ENCODE measurements at regions not wholly inside any gene's neighbourhood (a gene's known extent, or its start where the extent isn't known, plus 50 kb on each side); places are given as distances from the start of the nearest gene placed in this dataset.
"Not testable (repeated sequence)": the region's sequence is repeated elsewhere in the genome, so short reads cannot be mapped to it uniquely, and the experiment has no call there.

- DNase-seq, result not testable (repeated sequence)
These were observed 187.9 kb upstream of the TOM1L1 start for GRCh38 chr17:54712798-54713197.

- no peak for DNase-seq
These were observed 182.4 kb upstream of the TOM1L1 start for GRCh38 chr17:54718286-54718685.

- DNase-seq, result no peak
These were observed 173.0 kb upstream of the TOM1L1 start for GRCh38 chr17:54727624-54728023.

- DNase-seq, result no peak
These were observed 164.1 kb upstream of the TOM1L1 start for GRCh38 chr17:54736573-54736972.

- DNase-seq, result no peak
These were observed 162.2 kb upstream of the TOM1L1 start for GRCh38 chr17:54738496-54738895.

GRCh38 chr17:54744750-54745149, 155.9 kb upstream of the TOM1L1 start:
- DNase-seq, result no peak

- no peak for DNase-seq
These were observed 155.4 kb upstream of the TOM1L1 start for GRCh38 chr17:54745239-54745638.

- no peak for DNase-seq
These were observed 154.8 kb upstream of the TOM1L1 start for GRCh38 chr17:54745862-54746261.

- DNase-seq, result no peak
These were observed 151.5 kb upstream of the TOM1L1 start for GRCh38 chr17:54749157-54749556.

- no peak for DNase-seq
These were observed 146.1 kb upstream of the TOM1L1 start for GRCh38 chr17:54754560-54754959.

- no peak for DNase-seq
These were observed 139.8 kb upstream of the TOM1L1 start for GRCh38 chr17:54760836-54761235.

- DNase-seq, result peak in 2 of 3 donors; percentile 9 to 28
These were observed 129.8 kb upstream of the TOM1L1 start for GRCh38 chr17:54770836-54771235.

GRCh38 chr17:54771409-54771915, 129.2 kb upstream of the TOM1L1 start:
- no peak for DNase-seq

- DNase-seq, result no peak
These were observed 120.4 kb upstream of the TOM1L1 start for GRCh38 chr17:54780238-54780637.

- no peak for DNase-seq
These were observed 119.3 kb upstream of the TOM1L1 start for GRCh38 chr17:54781389-54781788.

GRCh38 chr17:54784305-54784704, 116.3 kb upstream of the TOM1L1 start:
- DNase-seq, result no peak

- DNase-seq, result no peak
These were observed 114.9 kb upstream of the TOM1L1 start for GRCh38 chr17:54785643-54786268.

GRCh38 chr17:54789101-54789880, 111.4 kb upstream of the TOM1L1 start:
- DNase-seq, result no peak

GRCh38 chr17:54793271-54793670, 107.4 kb upstream of the TOM1L1 start:
- no peak for DNase-seq

- DNase-seq, result no peak
These were observed 105.6 kb upstream of the TOM1L1 start for GRCh38 chr17:54795046-54795445.

GRCh38 chr17:54807331-54807730, 93.3 kb upstream of the TOM1L1 start:
- no peak for DNase-seq

- DNase-seq, result no peak
These were observed 86.8 kb upstream of the TOM1L1 start for GRCh38 chr17:54813896-54814295.

GRCh38 chr17:54814371-54814770, 86.3 kb upstream of the TOM1L1 start:
- DNase-seq, result no peak

All from muscle of back (tissue), 3 donors.